NCI-H69 (cell line): ENCODE measurements at regions not wholly inside any gene's neighbourhood (a gene's known extent, or its start where the extent isn't known, plus 50 kb on each side); places are given as distances from the start of the nearest gene placed in this dataset.

ENCODE experiments used
- DNase-seq: peaks from one replicate; lab custom pipeline; 2025; lab: John Stamatoyannopoulos, UW

- no peak for DNase-seq
These were observed 267.2 kb downstream of the GLRX3 start for GRCh38 chr10:130403153-130404075.

- DNase-seq, result no peak
These were observed 268.4 kb downstream of the GLRX3 start for GRCh38 chr10:130404476-130405055.

DNA sequence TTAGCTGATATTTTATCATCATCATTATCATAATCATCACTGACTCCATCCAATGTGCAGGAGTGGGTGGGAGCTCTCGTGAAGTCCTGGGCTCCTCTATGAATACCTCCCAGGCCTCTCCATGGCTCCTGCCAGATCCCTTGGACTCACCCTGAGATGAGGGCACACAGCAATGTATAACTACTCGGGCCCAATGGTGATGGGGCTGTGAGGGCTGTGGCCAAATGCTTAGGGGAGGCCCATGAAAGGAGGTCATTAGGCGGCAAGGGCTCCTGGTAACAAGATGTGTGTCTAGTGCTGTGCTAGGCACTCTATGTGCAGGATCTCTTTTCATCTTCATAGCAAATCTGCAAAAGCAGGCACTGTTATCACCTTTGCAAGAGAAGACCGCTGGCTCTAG is 270.9 kb downstream of the GLRX3 start:
- no peak for DNase-seq

DNA sequence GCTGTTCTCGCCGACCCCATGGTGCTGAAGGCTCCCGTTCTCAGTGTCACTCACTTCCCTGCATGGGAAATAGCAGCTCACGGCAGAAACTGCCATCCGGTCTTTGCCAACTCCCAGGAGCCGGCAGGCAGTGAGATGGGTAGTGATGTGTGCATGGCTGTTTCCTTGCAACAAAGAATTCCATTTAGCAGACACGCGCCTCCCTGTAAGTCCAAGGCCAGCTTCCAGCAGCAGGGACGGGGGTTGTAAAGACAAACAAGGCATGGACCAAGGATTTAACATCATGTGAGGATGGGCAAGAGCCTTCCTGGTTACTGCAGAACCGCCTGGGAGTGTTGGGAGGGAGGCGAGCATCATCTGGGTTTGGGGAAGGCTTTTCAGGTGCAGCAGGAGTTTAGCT is 273.1 kb downstream of the GLRX3 start:
- no peak for DNase-seq

GRCh38 chr10:130409931-130410330 is 273.7 kb downstream of the GLRX3 start:
- DNase-seq, result no peak

GRCh38 chr10:130411496-130412085 is 275.4 kb downstream of the GLRX3 start:
- no peak for DNase-seq

DNA sequence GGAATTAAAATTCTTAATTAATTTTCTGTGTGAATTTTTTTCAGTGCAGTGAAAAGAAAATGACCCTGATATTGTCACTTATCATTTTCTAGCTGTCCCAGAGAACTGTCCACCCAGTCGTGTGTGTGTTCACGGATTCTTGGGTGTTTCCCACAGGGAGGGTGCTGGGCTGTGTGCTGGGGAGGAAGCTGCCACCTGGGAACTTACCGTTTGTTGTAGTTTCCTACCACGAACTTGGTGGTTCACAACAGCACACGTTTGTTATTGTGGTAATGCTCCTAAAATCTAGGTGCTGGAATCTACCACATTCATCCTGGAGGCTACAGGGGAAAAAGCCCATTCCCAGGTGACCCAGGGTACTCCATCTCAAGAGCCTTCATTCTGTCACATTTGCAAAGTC is 276.1 kb downstream of the GLRX3 start:
- no peak for DNase-seq

DNA sequence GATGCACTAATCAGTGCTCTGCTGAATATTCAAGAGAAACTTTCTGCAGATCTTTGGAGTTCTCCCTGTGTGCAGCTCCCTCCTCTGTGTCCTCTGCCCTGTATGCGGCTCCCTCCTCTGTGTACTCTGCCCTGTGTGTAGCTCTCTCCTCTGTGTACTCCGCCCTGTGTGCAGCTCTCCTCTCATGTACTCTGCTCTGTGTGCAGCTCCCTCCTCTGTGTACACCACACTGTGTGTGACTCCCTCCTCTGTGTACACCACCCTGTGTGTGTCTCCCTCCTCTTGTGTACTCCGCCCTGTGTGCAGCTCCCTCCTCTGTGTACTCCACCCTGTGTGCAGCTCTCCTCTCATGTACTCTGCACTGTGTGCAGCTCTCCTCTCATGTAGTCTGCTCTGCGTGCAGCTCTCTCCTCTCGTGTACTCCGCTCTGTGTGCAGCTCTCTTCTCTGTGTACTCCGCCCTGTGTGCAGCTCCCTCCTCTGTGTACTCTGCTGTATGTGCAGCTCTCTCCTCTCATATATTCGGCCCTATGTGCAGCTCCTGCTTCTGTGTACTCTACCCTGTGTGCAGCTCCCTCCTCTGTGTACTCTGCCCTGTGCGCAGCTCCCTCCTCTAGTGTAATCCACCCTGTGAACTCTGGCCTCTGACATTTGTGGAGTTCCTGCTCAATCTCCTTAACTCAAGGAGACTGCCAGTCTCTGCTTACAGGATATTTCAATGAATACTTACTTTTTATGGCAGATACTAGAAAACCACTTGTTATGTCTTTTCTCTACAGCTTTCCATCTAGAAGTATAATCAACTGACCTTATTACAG is 280.4 kb downstream of the GLRX3 start:
- DNase-seq, result no peak

- DNase-seq, result no peak
These were observed 282.5 kb downstream of the GLRX3 start for GRCh38 chr10:130418731-130419130.

GRCh38 chr10:130421909-130422308 is 285.7 kb downstream of the GLRX3 start:
- no peak for DNase-seq

DNA sequence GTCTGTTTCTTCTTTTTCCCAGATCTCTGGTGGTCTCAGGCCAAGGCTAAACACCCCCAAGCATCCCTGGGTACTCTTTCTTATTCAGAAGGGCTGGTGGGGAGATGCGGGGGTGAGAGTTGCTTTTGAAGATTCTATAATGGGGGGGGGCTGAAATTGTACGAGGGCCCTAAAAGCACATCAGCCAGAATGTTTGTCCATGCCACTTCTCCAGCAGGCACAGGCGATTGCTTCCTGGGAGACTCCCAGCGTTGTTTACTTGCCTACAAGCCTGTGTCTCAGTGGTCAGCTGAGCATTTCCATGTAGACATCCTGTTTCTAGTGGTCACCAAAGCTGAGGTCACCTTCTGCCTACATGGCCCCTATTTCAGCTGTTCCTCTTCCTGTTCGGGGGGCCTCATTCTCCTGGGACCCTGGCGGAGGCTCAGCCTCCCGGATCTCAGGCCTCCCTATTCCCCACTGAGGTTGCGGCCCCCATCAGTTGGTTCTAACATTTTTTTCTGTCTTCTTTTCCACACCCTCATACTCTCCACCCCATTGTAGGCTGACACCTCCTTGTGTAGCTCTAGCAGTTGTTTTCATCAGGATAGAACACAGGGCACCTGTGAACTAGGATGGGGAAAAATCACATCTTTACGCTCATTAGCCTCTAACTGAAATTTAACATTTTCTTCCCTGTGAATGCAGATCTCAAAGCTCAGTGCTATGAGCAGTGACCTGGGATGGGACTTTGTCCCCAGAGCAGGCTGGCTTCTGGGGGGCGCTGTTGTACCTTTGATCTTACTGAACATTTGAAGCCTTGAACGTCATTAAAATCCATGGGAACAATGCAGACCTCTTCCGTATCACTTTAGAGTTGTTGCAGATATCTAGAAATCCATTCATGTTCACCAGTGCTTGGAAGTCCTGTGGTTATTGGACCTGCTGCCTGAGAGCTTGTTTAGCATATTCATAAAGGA is 286.5 kb downstream of the GLRX3 start:
- no peak for DNase-seq

GRCh38 chr10:130423455-130424305 is 287.5 kb downstream of the GLRX3 start:
- no peak for DNase-seq

DNA sequence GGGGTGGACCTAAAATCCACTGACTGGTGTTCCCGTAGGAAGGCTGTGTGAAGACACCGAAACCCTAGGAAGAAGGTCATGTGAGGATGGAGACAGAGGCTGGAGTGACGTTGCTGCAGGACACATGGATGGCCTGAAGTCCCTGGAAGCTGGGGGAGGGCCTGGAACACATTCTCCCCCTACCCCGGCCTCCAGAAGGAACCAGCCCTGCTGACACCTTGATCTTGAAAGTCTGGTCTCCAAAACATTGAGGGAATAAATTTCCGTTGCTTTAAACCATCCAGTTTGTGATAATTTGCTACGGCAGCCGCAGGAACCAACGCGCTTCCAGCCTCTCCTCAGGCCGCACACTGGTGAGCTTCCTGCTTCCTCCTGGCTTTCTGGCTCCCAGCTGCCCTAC is 288.2 kb downstream of the GLRX3 start:
- DNase-seq, result no peak

- DNase-seq, result no peak
These were observed 289.0 kb downstream of the GLRX3 start for GRCh38 chr10:130425169-130425568.

DNA sequence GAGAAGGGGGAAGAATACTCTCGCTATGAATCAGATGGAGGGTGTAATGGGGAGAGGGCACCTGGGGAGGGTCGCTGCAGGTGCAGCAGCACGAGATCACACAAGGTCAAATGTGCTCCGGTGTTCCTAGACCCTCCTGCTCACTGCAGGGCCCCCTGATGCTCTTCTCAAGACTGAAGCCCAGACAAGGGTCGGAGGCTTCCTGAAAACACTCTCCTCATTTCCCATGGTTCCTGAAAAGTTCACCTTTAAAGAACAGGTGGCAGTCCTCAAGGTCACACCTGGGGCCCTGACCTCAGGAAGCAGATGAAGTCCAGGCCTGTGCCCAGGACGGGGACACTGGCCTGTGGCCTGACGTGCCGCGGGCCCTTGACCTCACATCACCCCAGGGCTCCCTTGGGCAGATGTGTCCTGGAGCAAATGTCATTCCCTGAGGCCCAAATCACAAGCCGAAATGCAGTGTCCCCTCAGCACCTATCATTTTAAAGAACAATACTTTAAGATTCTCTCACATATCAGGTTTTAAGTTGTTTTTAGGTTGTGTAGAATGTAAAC is 289.8 kb downstream of the GLRX3 start:
- DNase-seq, result no peak

DNA sequence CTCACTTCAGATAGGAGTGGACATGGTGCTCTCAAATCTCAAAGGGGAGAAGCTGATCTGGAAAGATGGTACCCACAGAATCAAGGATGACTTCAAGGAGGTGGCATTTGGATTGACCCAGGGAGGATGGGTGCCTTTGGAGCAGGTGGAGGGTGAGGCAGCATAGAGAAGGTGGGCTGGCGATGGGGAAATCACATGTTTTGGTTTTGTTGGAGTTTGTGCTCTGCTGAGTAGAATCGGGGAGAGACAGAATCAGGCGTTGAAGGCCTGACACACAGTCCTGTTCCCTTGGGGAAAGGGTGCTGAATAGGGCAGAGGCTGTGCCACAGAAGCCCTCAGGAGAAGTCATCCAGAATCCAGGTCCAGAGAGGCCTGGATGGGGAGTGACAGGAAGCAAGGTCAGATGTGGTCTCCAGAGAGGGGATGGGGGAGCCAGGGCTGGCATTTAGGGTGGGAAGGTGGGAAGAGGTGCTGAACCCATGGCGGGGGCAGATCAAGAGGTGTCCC is 291.1 kb downstream of the GLRX3 start:
- no peak for DNase-seq

GRCh38 chr10:130428936-130429335 is 292.7 kb downstream of the GLRX3 start:
- DNase-seq, result no peak

- no peak for DNase-seq
These were observed 293.6 kb downstream of the GLRX3 start for GRCh38 chr10:130429809-130430208.

DNA sequence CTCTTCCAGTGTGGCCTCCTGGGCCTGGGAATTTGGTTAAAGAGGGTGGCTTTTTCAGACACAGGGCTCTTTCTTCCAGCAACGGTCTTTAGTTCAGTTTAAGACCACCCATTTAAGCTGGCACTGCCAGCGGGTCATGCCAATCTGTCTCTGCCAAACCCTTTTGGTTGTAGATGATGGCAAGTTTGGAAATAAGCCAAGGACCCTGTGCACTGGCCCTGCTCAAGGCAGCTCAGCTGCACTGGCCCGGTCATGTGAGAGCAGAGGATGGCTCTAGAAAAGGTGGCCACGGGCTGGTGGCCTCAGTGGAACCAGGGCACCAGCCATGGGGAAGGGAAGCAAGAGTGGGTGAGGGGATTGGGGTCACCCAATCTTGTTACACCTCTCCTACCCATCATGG is 294.1 kb downstream of the GLRX3 start:
- DNase-seq, result no peak
